ENCODE measurements at regions not wholly inside any gene's neighbourhood (a gene's known extent, or its start where the extent isn't known, plus 50 kb on each side); places are given as distances from the start of the nearest gene placed in this dataset.
A peak's percentile ranks its signal among the peaks of the same experiment; 100 is the strongest.

DNA sequence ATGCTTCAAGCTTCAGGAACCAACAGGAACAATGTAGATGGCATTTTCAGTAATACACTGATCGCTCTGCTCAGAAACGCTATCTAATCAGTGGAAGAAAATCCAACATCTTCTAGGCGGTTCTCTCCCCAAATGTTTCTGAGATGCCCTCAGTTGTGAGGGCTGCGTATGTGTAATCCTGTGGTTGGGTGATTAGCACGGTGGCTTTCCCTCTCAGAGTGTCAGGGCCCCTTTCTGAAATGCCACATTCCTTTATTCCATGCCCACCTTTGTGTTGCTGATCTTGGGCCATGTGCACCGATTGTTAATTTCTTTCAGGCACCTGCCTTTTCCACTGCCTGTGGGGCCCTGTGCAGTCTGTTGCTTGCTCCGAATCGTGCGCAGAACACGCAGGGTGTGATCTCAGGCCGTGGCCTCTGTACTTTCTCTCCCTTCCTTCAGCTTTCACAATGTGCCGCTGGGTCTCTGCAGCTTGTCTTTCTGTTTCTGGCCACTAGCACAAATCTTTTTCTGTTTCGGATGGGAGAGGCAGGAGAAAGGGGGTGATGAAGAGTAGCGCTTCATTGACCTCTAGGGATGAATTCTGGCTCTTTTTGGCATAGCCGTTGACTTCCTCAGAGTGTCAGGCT, 324.0 kb downstream of the PARP8 start:
- H3K4me1 ChIP-seq (replicated peaks in 1 of 4; ENCODE audit: control insufficient read depth in 3 of 4, insufficient read depth in 4 of 4, low read length in 3 of 4), result peaks cover 0 to 5% (median 0%) of the 10 kb centered on the region in 4 experiments; a peak in 1 of 7 replicates
- no peak overlapping the region for H3K4ac ChIP-seq (replicated peaks; ENCODE audit: insufficient read length, low read depth, low read length)
- H3K18ac ChIP-seq (ENCODE audit: extremely low read depth, low read length), result no peak overlapping the region
- H4K91ac ChIP-seq (replicated peaks; ENCODE audit: insufficient read length, low read length), result no peak overlapping the region
- no peaks in the 10 kb centered on the region for H3K79me1 ChIP-seq (ENCODE audit: low read depth, low read length)
- H3K79me2 ChIP-seq (ENCODE audit: control insufficient read depth in 1 of 2, insufficient read depth in 2 of 2, low read length in 2 of 2), result no peaks in the 10 kb centered on the region
- no peaks in the 10 kb centered on the region for H3K9me3 ChIP-seq (ENCODE audit: insufficient read depth in 2 of 2, low read depth in 1 of 2, low read length in 1 of 2)
- H4K5ac ChIP-seq (ENCODE audit: insufficient read length, low read depth, low read length), result no peak overlapping the region
- no peak overlapping the region for H3K9ac ChIP-seq (replicated peaks in 1 of 4; ENCODE audit: extremely low read depth in 1 of 4, low read depth in 3 of 4, low read length in 3 of 4)
- H3K23me2 ChIP-seq (ENCODE audit: low read depth, low read length), result no peaks in the 10 kb centered on the region; the same call in 1 of the 2 replicates
- H3K36me3 ChIP-seq (ENCODE audit: control insufficient read depth in 2 of 4, insufficient read depth in 4 of 4, low read length in 3 of 4), result no peaks in the 10 kb centered on the region
- no peak overlapping the region for H2AK5ac ChIP-seq (ENCODE audit: low read depth, low read length)
- no peak overlapping the region for H2BK15ac ChIP-seq (ENCODE audit: low read length)
- H3K23ac ChIP-seq (ENCODE audit: insufficient read length), result no peak overlapping the region
- no peaks in the 10 kb centered on the region; a peak in 2 of 7 replicates for H3K27me3 ChIP-seq (replicated peaks in 1 of 4; ENCODE audit: control insufficient read depth in 3 of 4, extremely low read depth in 1 of 4, insufficient read depth in 3 of 4, low read length in 3 of 4)
- no peak overlapping the region for H3K4me2 ChIP-seq (ENCODE audit: insufficient read depth in 1 of 2, low read depth in 2 of 2, low read length in 2 of 2)
- no peak overlapping the region for H2BK120ac ChIP-seq (replicated peaks; ENCODE audit: low read depth, low read length)
- H3K14ac ChIP-seq (ENCODE audit: insufficient read length), result no peak overlapping the region
- no peaks in the 10 kb centered on the region for H4K20me1 ChIP-seq (replicated peaks in 1 of 2; ENCODE audit: control insufficient read depth in 1 of 2, insufficient read depth in 2 of 2, low read length in 2 of 2)
- no peak overlapping the region for H3K27ac ChIP-seq (ENCODE audit: low read depth, low read length)
- no peak for TF ChIP-seq SIX5 (IDR thresholded peaks at IDR 0.05; ENCODE audit: low read depth, low read length)
- TF ChIP-seq POLR2A (IDR thresholded peaks at IDR 0.05; ENCODE audit: control extremely low read depth in 1 of 2, low read depth in 2 of 2, low read length in 2 of 2), result no peak
- TF ChIP-seq JUND (IDR thresholded peaks at IDR 0.05; ENCODE audit: low read length), result no peak
- no peak for TF ChIP-seq SP1 (IDR thresholded peaks at IDR 0.05; ENCODE audit: low read depth, low read length)
- no peak for TF ChIP-seq SP4 (IDR thresholded peaks at IDR 0.05; ENCODE audit: low read length)
- TF ChIP-seq SIN3A (conservative IDR thresholded peaks at IDR 0.05 in 1 of 2, IDR thresholded peaks at IDR 0.05 in 1 of 2; ENCODE audit: low read depth in 1 of 2, low read length in 2 of 2), result no peak
- CTCF ChIA-PET (ENCODE audit: partially characterized antibody), result interaction anchor here (0.6 to 3.5 kb wide), 4 partner anchors 358 to 839 kb away, joined by 3 to 15 read pairs (median 3); no protein-coding TSS in a partner anchor
- no peak overlapping the region for H3K4me3 ChIP-seq (ENCODE audit: extremely low read depth in 1 of 4, insufficient read depth in 2 of 4, low read depth in 3 of 4, low read length in 4 of 4)
- H2BK12ac ChIP-seq (ENCODE audit: low read depth, low read length), result no peak overlapping the region
- no peak for DNase-seq (ENCODE audit: low read depth in 1 of 2, low spot score in 2 of 2)
- POLR2A ChIA-PET (ENCODE audit: partially characterized antibody), result no interaction called here
- H3K56ac ChIP-seq (replicated peaks; ENCODE audit: insufficient read length, low read depth, low read length), result no peak overlapping the region
- H2BK5ac ChIP-seq (ENCODE audit: low read depth, low read length), result no peak overlapping the region
- no peak overlapping the region for H4K8ac ChIP-seq (ENCODE audit: extremely low read depth, insufficient read depth, low read length)
- whole genome bisulfite sequencing, 2 experiments (ENCODE audit: extremely low coverage in 1 of 2, insufficient coverage in 1 of 2, insufficient read length in 1 of 2, insufficient replicate concordance in 2 of 2, low coverage in 1 of 2, low lambda C conversion rate in 2 of 2, missing lambda C conversion rate in 1 of 2), result 83% methylated on average over 15 of the region's 15 CpGs; no CpG with 5 or more reads in 1 of the 2 experiments
- peak overlapping the region; percentile 69 for H2AFZ ChIP-seq (ENCODE audit: low read length)
- FAIRE-seq, result peak; percentile 39
- H2BK20ac ChIP-seq (ENCODE audit: low read length), result no peak overlapping the region

All from H1 (cell line).